GM23248 (cell line): ENCODE measurements at regions not wholly inside any gene's neighbourhood (a gene's known extent, or its start where the extent isn't known, plus 50 kb on each side); places are given as distances from the start of the nearest gene placed in this dataset.

ENCODE experiments used
- EZH2 ChIP-seq: fragments of 200-600 bp; sonication (generic); IDR thresholded peaks from 2 replicates; pipeline ENCODE4 v1.6.1; 2018; ENCODE audit warnings: antibody characterized with exemption, mild to moderate bottlenecking; ENCODE audit not compliant: insufficient read depth, poor library complexity, severe bottlenecking
- EZH2phosphoT487 ChIP-seq: fragments of 200-600 bp; sonication (generic); IDR thresholded peaks from 2 replicates; pipeline ENCODE4 v1.6.1; 2018; ENCODE audit warnings: antibody characterized with exemption, moderate library complexity, mild to moderate bottlenecking, low read depth; ENCODE audit not compliant: insufficient read depth

- TF ChIP-seq EZH2 (no peak), EZH2phosphoT487 (no peak)
Observed at GRCh38 chr3:59213860-59214259, 164.0 kb upstream of the CFAP20DC start.
